NCI-H1694 treated with DMSO at 0.1 percent for 48 hours (cell line): ENCODE measurements at regions not wholly inside any gene's neighbourhood (a gene's known extent, or its start where the extent isn't known, plus 50 kb on each side); places are given as distances from the start of the nearest gene placed in this dataset.
"Not testable (repeated sequence)": the region's sequence is repeated elsewhere in the genome, so short reads cannot be mapped to it uniquely, and the experiment has no call there.

Experiments
- DNase-seq: peaks from one replicate; lab custom pipeline; 2025; lab: John Stamatoyannopoulos, UW

DNA sequence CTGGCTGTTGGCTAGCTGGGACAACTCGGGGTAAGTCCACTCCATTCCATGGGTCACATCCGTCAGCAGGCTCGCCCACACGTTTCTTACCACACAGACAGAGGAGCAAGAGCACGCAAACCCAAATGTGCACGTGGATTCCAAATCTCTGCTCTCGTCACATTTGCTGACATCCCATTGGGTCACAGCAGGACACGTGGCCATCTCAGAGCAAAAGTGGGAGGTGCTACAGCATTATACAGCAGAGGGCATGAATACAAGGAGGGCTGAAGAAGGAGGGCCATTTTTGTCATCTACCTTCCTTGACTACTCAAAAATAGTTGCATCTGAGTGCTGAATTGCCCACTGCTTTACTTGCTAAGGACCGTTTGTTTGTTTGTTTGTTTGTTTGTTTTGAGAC, 84.7 kb downstream of the RBBP6 start:
- DNase-seq, result no peak

DNA sequence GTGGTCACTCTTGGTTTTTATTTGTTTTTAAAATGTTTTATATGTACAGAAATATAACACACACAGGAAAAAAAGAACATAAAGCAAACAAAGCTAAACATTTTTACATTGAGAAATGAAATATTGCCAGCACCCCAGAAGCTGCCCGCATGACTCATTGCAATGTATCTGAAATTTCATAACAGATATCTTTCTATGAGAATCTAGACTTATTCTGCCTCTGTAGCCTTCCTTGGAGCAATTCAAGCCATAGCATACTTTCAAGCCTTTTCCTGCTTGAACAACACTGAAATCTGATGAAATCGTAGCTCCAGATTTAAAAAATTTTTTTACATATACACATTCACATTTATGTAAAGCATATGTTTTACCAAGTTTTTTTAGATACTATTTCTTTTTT, 86.9 kb downstream of the RBBP6 start:
- DNase-seq, result no peak

GRCh38 chr16:24634919-24635318, 94.5 kb upstream of the TNRC6A start:
- no peak for DNase-seq

GRCh38 chr16:24635900-24636610, 93.4 kb upstream of the TNRC6A start:
- peak; percentile 72 for DNase-seq

- no peak for DNase-seq
Observed at GRCh38 chr16:24639769-24640168, 89.7 kb upstream of the TNRC6A start.

GRCh38 chr16:24643489-24643888, 86.0 kb upstream of the TNRC6A start:
- DNase-seq, result no peak

- peak; percentile 40 for DNase-seq
Observed at GRCh38 chr16:24645739-24646645, 83.5 kb upstream of the TNRC6A start.

DNA sequence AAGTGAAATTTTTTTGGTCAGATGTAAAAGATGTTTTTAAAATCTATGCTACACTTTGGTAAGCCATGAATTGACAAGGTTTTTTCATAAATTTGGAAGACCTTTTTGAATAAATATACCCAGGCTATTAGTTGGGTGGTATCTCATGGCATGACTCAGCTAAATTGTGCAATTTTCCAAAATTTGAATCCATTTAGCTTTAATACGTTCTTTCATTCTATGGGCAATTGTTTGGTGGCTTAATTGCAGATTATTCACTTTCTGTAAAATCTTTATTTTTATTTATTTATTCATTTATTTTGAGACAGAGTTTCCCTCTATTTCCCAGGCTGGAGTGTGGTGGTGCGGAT, 82.8 kb upstream of the TNRC6A start:
- no peak for DNase-seq

DNA sequence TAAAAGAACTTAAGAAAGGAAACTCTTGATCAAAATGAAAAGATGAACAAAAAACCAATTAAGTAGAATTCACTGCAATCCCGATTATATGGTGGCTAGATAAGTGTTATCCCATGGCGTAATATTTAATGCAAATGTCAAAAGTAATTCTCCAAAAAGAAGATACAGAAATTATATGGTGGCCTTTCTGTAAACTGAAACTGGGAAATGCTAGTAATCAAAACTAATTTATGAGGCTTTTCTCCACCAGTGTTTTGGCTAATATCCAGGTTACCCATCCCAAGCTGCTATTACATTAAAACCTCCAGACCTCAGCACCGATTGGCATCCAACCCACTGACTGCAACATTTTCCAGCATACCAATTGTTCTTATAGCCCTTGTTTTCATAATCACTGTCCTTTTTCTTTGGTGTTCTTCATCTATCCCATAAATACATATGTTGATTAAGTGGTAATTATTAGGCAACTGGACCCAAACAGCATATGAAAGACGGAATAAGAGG, 77.2 kb upstream of the TNRC6A start:
- DNase-seq, result no peak

- no peak for DNase-seq
Observed at GRCh38 chr16:24652803-24653202, 76.6 kb upstream of the TNRC6A start.

DNA sequence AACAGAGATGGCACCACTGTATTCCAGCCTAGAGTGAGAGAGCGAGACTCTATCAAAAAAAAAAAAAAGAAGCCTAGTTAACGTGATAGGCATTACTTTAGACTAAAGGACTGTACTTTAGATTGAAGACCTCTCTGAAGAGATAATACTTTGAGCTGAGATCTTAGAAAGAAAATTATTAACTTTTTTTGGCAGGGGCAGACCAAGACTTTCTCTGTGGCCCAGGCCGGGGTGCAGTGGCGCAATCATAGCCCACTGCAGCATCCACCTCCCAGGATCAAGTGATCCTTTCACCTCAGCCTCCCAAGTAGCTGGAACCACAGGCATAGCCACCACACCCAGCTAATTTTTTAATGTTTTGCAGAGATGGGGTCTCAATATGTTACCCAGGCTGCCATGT, 75.7 kb upstream of the TNRC6A start:
- DNase-seq, result no peak

GRCh38 chr16:24665942-24666341, 63.5 kb upstream of the TNRC6A start:
- DNase-seq, result not testable (repeated sequence)

DNA sequence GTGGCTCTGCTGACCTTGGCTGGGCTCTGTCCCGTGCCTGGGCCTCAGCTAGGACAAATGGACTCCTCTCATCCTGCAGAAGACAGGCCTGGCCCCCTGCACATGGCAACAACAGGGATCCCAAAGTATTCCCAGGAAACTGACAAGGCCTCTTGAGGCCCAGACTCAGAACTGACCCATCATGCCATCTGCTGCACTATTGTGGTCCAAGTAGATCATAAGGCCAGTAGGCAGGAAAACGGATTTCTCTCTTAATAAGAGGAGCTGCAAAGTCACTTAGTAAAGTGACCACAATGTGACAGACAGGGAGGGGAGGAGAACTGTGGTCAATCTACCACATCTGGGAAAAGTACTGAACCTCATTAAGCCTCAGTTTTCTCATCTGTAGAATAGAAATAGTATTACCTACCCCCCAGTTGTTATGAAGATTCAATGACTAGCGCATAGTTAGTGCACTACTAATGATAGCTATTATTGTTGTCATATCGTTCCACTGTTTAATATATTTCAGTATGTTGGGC, 62.1 kb upstream of the TNRC6A start:
- DNase-seq, result no peak

DNA sequence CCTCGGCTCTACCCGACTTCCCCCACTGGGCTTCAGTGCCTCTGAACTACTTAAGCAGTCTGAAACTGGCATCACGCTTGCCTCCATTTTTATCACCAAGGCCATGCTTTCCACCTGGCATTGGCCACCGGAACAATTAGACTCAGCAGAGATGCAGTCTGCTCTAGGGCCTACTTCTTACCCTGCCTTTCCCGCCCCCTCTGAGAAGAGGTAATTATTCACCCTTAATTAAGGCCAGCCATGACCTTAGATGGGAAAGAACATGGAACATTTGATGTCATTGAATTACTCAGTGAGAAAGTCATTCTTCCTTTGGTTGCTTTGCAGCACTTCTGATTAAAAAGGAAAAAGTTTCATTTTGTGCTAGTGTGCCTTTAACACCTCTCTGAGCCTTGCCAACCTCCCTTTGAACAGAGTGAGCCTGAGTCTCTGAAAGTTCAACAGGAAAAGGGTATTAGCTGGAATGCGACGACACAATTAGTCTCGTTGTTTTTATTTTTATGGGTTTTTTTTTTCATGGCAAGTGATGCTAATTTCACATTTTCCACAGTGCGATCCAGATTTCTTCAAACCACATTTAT, 60.9 kb upstream of the TNRC6A start:
- no peak for DNase-seq

GRCh38 chr16:24670623-24671454, 58.6 kb upstream of the TNRC6A start:
- peak; percentile 85 for DNase-seq

- no peak for DNase-seq
Observed at GRCh38 chr16:24671455-24671954, 57.9 kb upstream of the TNRC6A start.

GRCh38 chr16:24673155-24673554, 56.3 kb upstream of the TNRC6A start:
- DNase-seq, result no peak

- DNase-seq, result no peak
Observed at GRCh38 chr16:24674877-24675276, 54.6 kb upstream of the TNRC6A start.

DNA sequence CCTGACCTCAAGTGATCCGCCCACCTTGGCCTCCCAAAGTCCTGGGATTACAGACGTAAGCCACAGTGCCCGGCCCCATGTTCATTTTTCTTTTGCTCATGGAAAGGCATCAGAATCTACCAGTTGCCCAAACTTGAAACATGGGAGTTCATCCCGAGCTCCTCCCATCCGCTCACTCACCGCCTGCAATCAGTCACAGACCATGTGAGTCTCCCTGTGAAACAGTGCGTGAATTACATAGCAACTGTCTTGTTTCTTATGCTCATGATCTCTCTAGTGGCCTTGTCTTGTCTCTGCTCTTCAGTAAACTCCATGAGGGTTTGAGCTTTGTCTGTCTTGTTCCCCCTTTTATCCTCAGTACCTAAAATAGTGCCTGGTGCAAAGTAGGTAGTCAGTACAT, 52.1 kb upstream of the TNRC6A start:
- no peak for DNase-seq
